Right lung (tissue), 2 donors: ENCODE measurements at regions not wholly inside any gene's neighbourhood (a gene's known extent, or its start where the extent isn't known, plus 50 kb on each side); places are given as distances from the start of the nearest gene placed in this dataset.
"Not testable (repeated sequence)": the region's sequence is repeated elsewhere in the genome, so short reads cannot be mapped to it uniquely, and the experiment has no call there.

Experiments
- DNase-seq, 2 donors: peaks; one replicate each; pipeline ENCODE4 v3.0.0-alpha.2; 2013

DNA sequence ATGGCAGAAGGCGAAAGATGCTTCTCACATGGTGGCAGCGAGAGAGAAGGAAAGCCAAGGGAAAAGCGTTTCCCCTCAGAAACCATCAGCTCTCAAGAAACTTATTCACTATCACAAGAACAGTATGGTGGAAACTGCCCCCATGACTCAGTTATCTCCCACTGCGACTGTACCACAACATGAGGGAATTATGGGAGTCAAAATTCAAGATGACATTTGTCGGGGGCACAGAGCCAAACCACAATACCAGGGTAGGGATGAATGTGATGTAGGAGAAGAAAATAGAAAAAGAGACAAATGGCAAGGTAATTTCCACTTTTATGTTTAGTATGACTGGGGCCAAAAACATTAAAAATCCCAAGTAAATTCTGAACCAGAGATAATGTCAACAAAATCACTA, 216.8 kb downstream of the TRIM36 start:
- DNase-seq: no peak

- DNase-seq: no peak
Observed at GRCh38 chr5:114949756-114950155, 220.0 kb downstream of the TRIM36 start.

DNA sequence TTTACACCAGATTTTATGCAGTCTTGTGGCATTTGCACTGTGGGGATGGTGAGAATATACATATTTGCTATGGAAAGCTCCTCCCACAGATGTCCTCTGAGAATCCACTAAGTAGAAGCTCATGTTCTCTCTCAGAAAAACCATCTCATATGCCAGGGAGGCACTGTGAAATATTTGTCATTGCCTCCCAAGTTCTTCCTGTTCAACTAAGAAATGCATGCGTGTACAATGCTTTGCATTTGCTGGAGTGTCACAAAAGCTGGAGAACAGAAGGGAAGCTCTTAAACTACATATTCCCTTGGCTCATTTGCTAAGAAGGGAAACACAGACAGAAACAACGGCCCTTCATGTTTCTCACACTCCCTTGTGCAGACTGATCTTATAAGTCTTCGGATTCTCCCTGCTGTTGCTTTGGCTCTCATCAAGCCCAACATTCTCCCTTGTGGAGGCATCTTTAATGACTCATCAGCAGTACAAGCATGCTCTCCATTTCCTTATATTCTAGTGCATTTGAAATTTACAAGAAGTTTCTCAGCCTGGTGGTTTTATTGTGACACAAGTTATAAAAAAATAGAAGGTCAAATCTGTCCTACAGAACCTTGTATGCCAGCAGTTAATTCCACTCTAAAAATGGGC, 220.6 kb downstream of the TRIM36 start:
- DNase-seq: no peak

- no peak for DNase-seq
Observed at GRCh38 chr5:114948363-114948762, 221.3 kb downstream of the TRIM36 start.

GRCh38 chr5:114940709-114941108, 229.0 kb downstream of the TRIM36 start:
- no peak for DNase-seq

DNA sequence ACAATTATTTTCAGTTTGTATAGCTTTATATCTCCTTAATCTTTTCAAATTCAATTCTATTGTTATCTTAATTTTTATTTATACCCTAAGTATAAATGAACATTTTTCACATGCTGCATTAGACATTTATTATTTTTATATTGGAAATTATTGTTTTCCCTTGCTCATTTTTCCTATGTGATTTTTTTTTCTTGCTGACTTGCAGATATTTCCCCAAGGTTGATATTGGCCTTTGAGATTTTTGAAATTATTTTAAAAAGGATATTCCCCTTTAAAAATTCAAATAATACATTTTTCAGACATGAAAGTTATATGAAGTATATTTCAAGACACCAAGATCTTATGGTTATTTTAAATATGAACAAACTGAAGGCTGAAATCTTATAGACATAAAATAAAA, 234.2 kb downstream of the TRIM36 start:
- no peak for DNase-seq

- no peak for DNase-seq
Observed at GRCh38 chr5:114928644-114929462, 240.9 kb downstream of the TRIM36 start.

- no peak for DNase-seq
Observed at GRCh38 chr5:114924769-114925168, 244.9 kb downstream of the TRIM36 start.

DNA sequence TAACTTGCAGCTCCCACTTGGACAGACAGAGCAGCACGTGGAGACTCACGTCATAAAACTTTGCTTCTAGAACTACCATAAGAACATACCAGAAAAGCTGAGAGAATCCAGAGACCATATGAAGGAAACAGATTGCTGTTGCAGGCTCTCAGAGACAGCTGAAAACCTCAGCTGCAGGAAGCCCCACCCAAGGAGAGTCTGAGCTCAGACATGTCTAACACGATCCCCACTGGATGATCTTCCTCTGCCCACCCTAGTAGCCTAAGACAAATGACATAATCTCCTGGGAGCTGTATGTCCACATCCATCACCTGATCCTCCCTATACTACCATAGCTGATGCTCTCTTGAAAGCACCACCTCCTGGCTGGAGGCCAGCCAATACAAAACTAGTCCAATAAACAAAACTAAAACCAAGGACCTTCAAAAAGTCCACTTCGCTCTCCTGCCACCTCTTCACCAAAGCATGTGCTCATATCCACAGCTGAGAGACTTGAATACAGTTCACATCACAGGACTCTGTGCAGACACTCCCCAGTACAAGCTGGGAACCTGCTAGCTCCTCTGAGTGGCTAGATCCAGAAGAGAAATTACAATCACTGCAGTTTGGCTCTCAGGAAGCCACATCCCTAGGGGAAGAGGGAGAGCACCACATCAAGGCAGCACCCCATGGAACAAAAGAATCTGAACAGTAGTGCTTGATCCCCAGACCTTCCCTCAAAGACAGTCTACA, 257.4 kb downstream of the TRIM36 start:
- no peak for DNase-seq

DNA sequence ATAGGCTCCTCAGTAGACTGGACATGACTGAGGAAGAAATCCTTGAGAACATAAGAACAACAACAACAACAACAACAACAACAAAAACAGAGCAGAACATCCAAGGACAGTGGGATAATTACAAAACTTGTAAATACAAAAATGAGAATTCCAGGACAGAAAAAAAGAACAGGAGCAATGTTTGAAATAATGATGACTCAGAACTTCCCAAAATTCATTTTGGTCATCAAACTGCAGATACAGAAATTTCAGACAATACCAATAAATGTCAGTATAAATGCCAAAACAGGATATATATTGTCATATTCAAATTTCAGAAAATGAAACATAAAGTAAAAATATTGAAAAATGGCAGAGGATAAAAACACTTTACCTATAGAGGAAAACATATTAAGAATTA, 259.0 kb downstream of the TRIM36 start:
- no peak for DNase-seq

GRCh38 chr5:114909424-114909823, 260.3 kb downstream of the TRIM36 start:
- no peak for DNase-seq

DNA sequence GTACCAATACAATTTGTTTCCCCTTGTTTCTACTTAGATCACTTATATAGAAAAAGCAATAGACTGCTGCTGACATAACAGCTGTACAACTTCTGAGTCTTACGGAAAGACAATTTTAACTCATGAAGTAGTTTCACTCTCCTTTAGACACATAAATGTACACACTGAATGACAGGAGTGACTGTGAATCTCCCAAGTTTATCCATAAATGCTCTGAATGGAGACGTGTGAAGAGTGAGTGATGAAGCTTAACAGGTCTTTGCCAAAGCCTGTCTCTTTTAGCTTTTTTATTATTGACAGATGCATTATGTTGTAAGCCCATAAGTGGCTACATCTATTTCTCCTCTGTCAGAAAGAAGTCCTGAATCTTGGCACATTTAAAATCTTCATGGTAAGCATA, 265.9 kb downstream of the TRIM36 start:
- DNase-seq: no peak

GRCh38 chr5:114898602-114899001, 271.1 kb downstream of the TRIM36 start:
- no peak for DNase-seq

DNA sequence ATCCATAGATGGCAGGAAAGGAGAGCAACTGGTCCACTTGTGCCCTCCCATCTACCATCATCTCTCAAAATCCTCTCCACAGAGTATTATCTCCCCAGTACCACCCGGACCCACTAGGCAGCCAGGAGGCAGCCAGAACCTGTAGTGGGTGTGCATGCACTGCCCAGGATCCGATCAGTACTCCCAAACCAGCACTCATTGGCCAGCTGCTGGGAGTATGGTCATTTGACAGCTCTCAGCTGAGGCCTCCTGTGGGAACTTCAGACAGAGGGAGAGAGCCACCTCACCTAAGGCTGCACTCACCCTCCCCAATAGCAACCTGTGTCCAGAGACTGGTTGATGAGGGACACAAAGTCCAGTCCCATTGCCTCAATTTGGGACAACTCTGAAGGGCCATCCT, 286.0 kb downstream of the TRIM36 start:
- no peak for DNase-seq

GRCh38 chr5:114859438-114859735, 310.3 kb downstream of the TRIM36 start:
- no peak for DNase-seq

GRCh38 chr5:114858665-114859437, 310.9 kb downstream of the TRIM36 start:
- DNase-seq: no peak

GRCh38 chr5:114857941-114858551, 311.7 kb downstream of the TRIM36 start:
- DNase-seq: no peak

DNA sequence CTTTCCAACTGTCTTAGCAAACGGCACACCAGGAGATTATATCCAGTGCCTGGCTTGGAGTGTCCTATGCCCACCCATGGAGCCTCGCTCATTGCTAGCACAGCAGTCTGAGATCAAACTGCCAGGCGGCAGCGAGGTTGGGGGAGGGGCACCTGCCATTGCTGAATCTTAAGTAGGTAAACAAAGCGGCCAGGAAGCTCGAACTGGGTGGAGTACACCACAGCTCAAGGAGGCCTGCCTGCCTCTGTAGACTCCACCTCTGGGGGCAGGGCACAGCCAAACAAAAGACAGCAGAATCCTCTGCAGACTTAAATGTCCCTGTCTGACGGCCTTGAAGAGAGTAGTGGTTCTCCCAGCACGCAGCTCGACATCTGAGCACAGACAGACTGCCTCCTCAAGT, 325.0 kb downstream of the TRIM36 start:
- DNase-seq: not testable (repeated sequence)

DNA sequence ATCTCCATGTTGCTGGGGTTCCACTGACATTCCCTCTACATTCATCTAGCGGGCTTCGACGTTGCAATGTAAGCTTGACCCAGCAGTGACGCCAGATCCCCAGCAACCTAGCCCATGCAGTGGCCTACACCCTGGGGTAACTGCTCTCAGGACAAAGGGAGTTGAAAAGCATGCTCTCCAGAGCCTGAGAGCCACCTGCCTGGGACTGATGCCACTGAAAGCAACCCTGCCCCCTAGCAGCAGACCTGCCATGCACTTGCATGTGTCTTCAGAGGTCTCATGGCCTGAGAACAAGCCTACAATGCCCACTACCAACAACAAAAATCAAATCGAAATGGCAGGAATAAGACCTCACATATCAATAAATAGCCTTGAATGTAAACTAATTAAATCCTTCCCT, 330.3 kb downstream of the TRIM36 start:
- DNase-seq: no peak

GRCh38 chr5:114838937-114839336, 330.8 kb downstream of the TRIM36 start:
- no peak for DNase-seq

DNA sequence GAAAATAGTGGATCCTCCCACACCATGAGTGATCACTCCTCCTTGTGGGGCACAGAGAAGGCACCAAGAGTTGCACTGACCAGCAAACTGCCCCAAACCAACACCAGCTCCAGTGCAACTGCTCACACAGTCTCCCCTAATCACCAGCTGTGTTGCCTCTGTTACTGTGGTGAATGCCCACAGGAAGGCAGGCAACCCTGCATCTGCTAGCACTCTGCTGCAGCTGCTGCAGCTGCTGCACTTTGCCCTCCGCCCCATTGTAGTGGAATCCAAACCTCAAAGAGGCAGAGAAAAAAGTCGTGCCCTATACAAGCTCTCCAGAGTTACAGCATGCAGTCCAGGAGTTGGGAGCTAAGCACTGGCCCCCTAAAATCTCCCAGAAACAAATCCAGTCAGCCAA, 339.6 kb downstream of the TRIM36 start:
- no peak for DNase-seq

DNA sequence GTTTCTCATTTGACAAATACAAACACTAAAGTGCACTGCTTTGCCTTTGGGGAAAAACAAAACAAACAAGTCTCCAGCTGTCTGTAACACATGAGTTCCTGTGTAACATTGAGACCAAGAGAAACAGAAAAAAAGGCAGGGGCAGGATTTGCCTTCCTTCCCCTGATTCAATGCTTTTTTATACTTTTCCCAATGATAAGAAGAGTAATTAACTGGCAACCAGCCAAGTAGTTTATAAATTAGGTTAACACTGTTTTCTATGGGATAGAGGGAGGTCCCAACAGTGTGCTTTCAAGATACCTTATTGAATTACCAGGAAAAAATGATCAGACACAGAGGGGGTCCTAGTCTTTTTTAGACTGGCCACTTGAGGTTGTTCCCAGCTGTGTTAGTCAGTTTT, 346.8 kb downstream of the TRIM36 start:
- DNase-seq: no peak
